ENCODE measurements at regions not wholly inside any gene's neighbourhood (a gene's known extent, or its start where the extent isn't known, plus 50 kb on each side); places are given as distances from the start of the nearest gene placed in this dataset.

- TF ChIP-seq BHLHE40 (IDR thresholded peaks at IDR 0.05; ENCODE audit: borderline replicate concordance) (no peak), SP1 (IDR thresholded peaks at IDR 0.05) (no peak), ELF4 (IDR thresholded peaks at IDR 0.05) (no peak), ARNT (IDR thresholded peaks at IDR 0.05) (no peak), HDGF (IDR thresholded peaks at IDR 0.05; ENCODE audit: borderline replicate concordance) (no peak), PKNOX1 (IDR thresholded peaks at IDR 0.05) (no peak)
Measured at GRCh38 chr14:53620317-53620716, 336.3 kb downstream of the BMP4 start.

All from HEK293T (cell line).